Calu3 (cell line): ENCODE measurements at regions not wholly inside any gene's neighbourhood (a gene's known extent, or its start where the extent isn't known, plus 50 kb on each side); places are given as distances from the start of the nearest gene placed in this dataset.

Experiments
- BruUV-seq: library from RNA; stranded (reverse); fragments of 400-500 nt; replicated peaks from 2 replicates; lab custom pipeline; 2021; lab: Mats Ljungman, UMichigan
- CTCF ChIA-PET: fragments of 300-600 bp; sonication (Branson Sonifier 250); formaldehyde crosslinking; loops from one replicate; lab custom pipeline; 2022; ENCODE audit warnings: antibody characterized with exemption; lab: Charles Lee
- DNase-seq: peaks from one replicate; pipeline ENCODE4 v3.0.0; 2022
- H3K27ac Mint-ChIP-seq: one replicate; pipeline ENCODE4 v1.8.0; 2022; ENCODE audit warnings: mixed read lengths; ENCODE audit not compliant: unreplicated experiment
- H3K27me3 Mint-ChIP-seq: one replicate; pipeline ENCODE4 v1.8.0; 2022; ENCODE audit warnings: mixed read lengths; ENCODE audit not compliant: unreplicated experiment
- H3K36me3 Mint-ChIP-seq: one replicate; pipeline ENCODE4 v1.8.0; 2022; ENCODE audit warnings: mild to moderate bottlenecking, moderate library complexity, mixed read lengths; ENCODE audit not compliant: insufficient read depth, unreplicated experiment
- H3K4me1 Mint-ChIP-seq: one replicate; pipeline ENCODE4 v1.8.0; 2022; ENCODE audit warnings: mild to moderate bottlenecking, low read depth, mixed read lengths; ENCODE audit not compliant: unreplicated experiment
- H3K4me3 Mint-ChIP-seq: one replicate; pipeline ENCODE4 v1.8.0; 2022; ENCODE audit warnings: mild to moderate bottlenecking, low read depth, moderate library complexity, mixed read lengths; ENCODE audit not compliant: unreplicated experiment
- H3K9me3 Mint-ChIP-seq: one replicate; pipeline ENCODE4 v1.8.0; 2022; ENCODE audit warnings: low read depth, mixed read lengths; ENCODE audit not compliant: unreplicated experiment
- intact Hi-C: fragments of 100-400 bp; cut with micrococcal nuclease; formaldehyde crosslinking; loops from one replicate; pipeline ENCODE4 v1.10.0; 2022; ENCODE audit not compliant: unreplicated experiment
- TF ChIP-seq, protein P1 (sequence below): fragments of 200-600 bp; IDR thresholded peaks from one replicate; pipeline ENCODE4 v1.8.0; 2022; ENCODE audit warnings: antibody characterized with exemption; ENCODE audit not compliant: unreplicated experiment

- TF ChIP-seq, protein P1, sequence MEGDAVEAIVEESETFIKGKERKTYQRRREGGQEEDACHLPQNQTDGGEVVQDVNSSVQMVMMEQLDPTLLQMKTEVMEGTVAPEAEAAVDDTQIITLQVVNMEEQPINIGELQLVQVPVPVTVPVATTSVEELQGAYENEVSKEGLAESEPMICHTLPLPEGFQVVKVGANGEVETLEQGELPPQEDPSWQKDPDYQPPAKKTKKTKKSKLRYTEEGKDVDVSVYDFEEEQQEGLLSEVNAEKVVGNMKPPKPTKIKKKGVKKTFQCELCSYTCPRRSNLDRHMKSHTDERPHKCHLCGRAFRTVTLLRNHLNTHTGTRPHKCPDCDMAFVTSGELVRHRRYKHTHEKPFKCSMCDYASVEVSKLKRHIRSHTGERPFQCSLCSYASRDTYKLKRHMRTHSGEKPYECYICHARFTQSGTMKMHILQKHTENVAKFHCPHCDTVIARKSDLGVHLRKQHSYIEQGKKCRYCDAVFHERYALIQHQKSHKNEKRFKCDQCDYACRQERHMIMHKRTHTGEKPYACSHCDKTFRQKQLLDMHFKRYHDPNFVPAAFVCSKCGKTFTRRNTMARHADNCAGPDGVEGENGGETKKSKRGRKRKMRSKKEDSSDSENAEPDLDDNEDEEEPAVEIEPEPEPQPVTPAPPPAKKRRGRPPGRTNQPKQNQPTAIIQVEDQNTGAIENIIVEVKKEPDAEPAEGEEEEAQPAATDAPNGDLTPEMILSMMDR, result no peak
- no TSS peak for BruUV-seq
- Mint-ChIP-seq H3K4me3 (no peak overlapping the region), H3K27me3 (no peaks in the 10 kb centered on the region), H3K27ac (no peak overlapping the region), H3K9me3 (no peaks in the 10 kb centered on the region), H3K4me1 (no peaks in the 10 kb centered on the region), H3K36me3 (no peaks in the 10 kb centered on the region)
- no peak for DNase-seq
- intact Hi-C loops, result no loop called here
- CTCF ChIA-PET, result interaction anchor here (0.7 kb wide), 1 partner anchor 441 kb away, joined by 3 read pairs; no protein-coding TSS in a partner anchor
These were observed 75.9 kb upstream of the AVPR1A start for GRCh38 chr12:63226792-63227463.

DNA sequence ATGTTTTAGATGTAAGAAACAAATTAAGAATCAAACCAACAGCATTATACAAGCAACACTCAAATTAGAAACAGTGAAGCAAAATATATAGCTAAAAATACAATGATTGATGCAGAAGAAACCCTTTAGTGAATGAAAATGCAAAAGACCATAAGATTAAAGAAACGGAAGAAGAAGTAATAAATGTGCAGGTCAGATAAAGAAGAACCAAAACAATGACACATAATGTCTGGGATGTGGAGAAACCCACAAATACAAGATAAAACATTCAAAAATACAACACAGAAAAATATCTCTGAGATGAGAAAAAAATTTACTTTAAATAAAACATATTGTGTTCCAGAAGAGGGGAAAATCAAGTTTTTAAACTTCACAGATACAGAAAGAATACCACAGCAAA, 73.4 kb upstream of the AVPR1A start:
- intact Hi-C loops, result no loop called here
- CTCF ChIA-PET, result no interaction called here
- H3K4me3 Mint-ChIP-seq, result no peak overlapping the region
- TF ChIP-seq, protein P1, result no peak
- no peak for DNase-seq
- H3K4me1 Mint-ChIP-seq, result no peaks in the 10 kb centered on the region
- no peak overlapping the region for H3K27ac Mint-ChIP-seq
- no TSS peak for BruUV-seq
- no peaks in the 10 kb centered on the region for H3K27me3 Mint-ChIP-seq
- no peaks in the 10 kb centered on the region for H3K36me3 Mint-ChIP-seq
- H3K9me3 Mint-ChIP-seq, result no peaks in the 10 kb centered on the region

- BruUV-seq, result no TSS peak
- CTCF ChIA-PET, result no interaction called here
- Mint-ChIP-seq H3K27me3 (no peaks in the 10 kb centered on the region), H3K36me3 (no peaks in the 10 kb centered on the region), H3K9me3 (no peaks in the 10 kb centered on the region), H3K4me1 (no peaks in the 10 kb centered on the region), H3K27ac (no peak overlapping the region), H3K4me3 (no peak overlapping the region)
- no peak for DNase-seq
- intact Hi-C loops, result no loop called here
- TF ChIP-seq, protein P1, result no peak
These were observed 72.1 kb upstream of the AVPR1A start for GRCh38 chr12:63223128-63223527.

- Mint-ChIP-seq H3K4me1 (no peaks in the 10 kb centered on the region), H3K9me3 (no peaks in the 10 kb centered on the region), H3K27ac (no peak overlapping the region), H3K27me3 (no peaks in the 10 kb centered on the region), H3K36me3 (no peaks in the 10 kb centered on the region), H3K4me3 (no peak overlapping the region)
- TF ChIP-seq, protein P1, result no peak
- CTCF ChIA-PET, result no interaction called here
- intact Hi-C loops, result no loop called here
- DNase-seq, result no peak
- no TSS peak for BruUV-seq
These were observed 71.6 kb upstream of the AVPR1A start for GRCh38 chr12:63222582-63222981.
